MCF 10A (cell line): ENCODE measurements at regions not wholly inside any gene's neighbourhood (a gene's known extent, or its start where the extent isn't known, plus 50 kb on each side); places are given as distances from the start of the nearest gene placed in this dataset.

Experiments used
- BruUV-seq: library from RNA; stranded (reverse); fragments of 400-500 nt; replicated peaks from 2 replicates; lab custom pipeline; 2021; lab: Mats Ljungman, UMichigan
- CTCF ChIA-PET: fragments of 300-600 bp; sonication (Branson Sonifier 250); formaldehyde crosslinking; extraction: SDS; loops from one replicate; lab custom pipeline; 2021; ENCODE audit warnings: antibody characterized with exemption, inconsistent platforms; lab: Yijun Ruan, JAX
- POLR2A ChIA-PET: fragments of 300-600, 350-650 bp; sonication (Branson Sonifier 250); formaldehyde crosslinking; extraction: SDS; loops from one replicate; lab custom pipeline; 2020; ENCODE audit warnings: antibody characterized with exemption, inconsistent platforms; lab: Yijun Ruan, JAX
- DNase-seq: peaks from one replicate; pipeline ENCODE4 v3.0.0-alpha.2; 2018; ENCODE audit not compliant: unreplicated experiment
- H3K27ac Mint-ChIP-seq: one replicate; pipeline ENCODE4 v1.8.0; 2022; ENCODE audit warnings: mild to moderate bottlenecking, low read depth, mixed read lengths; ENCODE audit not compliant: unreplicated experiment
- H3K27me3 Mint-ChIP-seq: one replicate; pipeline ENCODE4 v1.8.0; 2022; ENCODE audit warnings: mixed read lengths; ENCODE audit not compliant: insufficient read depth, unreplicated experiment
- H3K36me3 Mint-ChIP-seq: one replicate; pipeline ENCODE4 v1.8.0; 2022; ENCODE audit warnings: mild to moderate bottlenecking, moderate library complexity, mixed read lengths; ENCODE audit not compliant: insufficient read depth, unreplicated experiment
- H3K4me1 Mint-ChIP-seq: one replicate; pipeline ENCODE4 v1.8.0; 2022; ENCODE audit warnings: mixed read lengths; ENCODE audit not compliant: insufficient read depth, unreplicated experiment
- H3K4me3 Mint-ChIP-seq: one replicate; pipeline ENCODE4 v1.8.0; 2022; ENCODE audit warnings: mild to moderate bottlenecking, moderate library complexity, mixed read lengths; ENCODE audit not compliant: unreplicated experiment
- H3K9me3 Mint-ChIP-seq: one replicate; pipeline ENCODE4 v1.8.0; 2022; ENCODE audit warnings: mixed read lengths; ENCODE audit not compliant: unreplicated experiment
- CTCF ChIP-seq: fragments of 200-600 bp; IDR thresholded peaks from one replicate; pipeline ENCODE4 v1.8.0; 2022; ENCODE audit warnings: antibody characterized with exemption, mild to moderate bottlenecking; ENCODE audit not compliant: unreplicated experiment
- intact Hi-C: fragments of 100-400 bp; cut with micrococcal nuclease; formaldehyde crosslinking; loops from 2 replicates; pipeline ENCODE4 v1.14.1; 2022

- Mint-ChIP-seq H3K4me3 (no peak overlapping the region), H3K27me3 (peaks cover 12% of the 10 kb centered on the region), H3K4me1 (peaks cover 19% of the 10 kb centered on the region), H3K9me3 (no peaks in the 10 kb centered on the region), H3K27ac (no peak overlapping the region), H3K36me3 (no peaks in the 10 kb centered on the region)
- no TSS peak for BruUV-seq
- no peak for TF ChIP-seq CTCF
- ChIA-PET POLR2A (no interaction called here), CTCF (interaction anchor here (1.2 to 1.4 kb wide), 2 partner anchors 13 to 17 kb away, joined by 4 read pairs; no protein-coding TSS in a partner anchor)
- intact Hi-C loops: no loop called here
- no peak for DNase-seq
Observed at GRCh38 chr9:121563425-121563824, 63.8 kb upstream of the GGTA1 start.

GRCh38 chr9:121563881-121564460 lies 64.3 kb upstream of the GGTA1 start:
- DNase-seq: no peak
- TF ChIP-seq CTCF: no peak
- BruUV-seq: no TSS peak
- no peaks in the 10 kb centered on the region for H3K9me3 Mint-ChIP-seq
- no peak overlapping the region for H3K27ac Mint-ChIP-seq
- peaks cover 19% of the 10 kb centered on the region for H3K4me1 Mint-ChIP-seq
- no peak overlapping the region for H3K4me3 Mint-ChIP-seq
- intact Hi-C loops: no loop called here
- peaks cover 12% of the 10 kb centered on the region for H3K27me3 Mint-ChIP-seq
- ChIA-PET CTCF (interaction anchor here (1.2 to 1.5 kb wide), 3 partner anchors 13 to 123 kb away, joined by 3 to 4 read pairs (median 4); no protein-coding TSS in a partner anchor), POLR2A (no interaction called here)
- H3K36me3 Mint-ChIP-seq: no peaks in the 10 kb centered on the region

- POLR2A ChIA-PET: interaction anchor here (0.7 kb wide), 1 partner anchor 11 kb away, joined by 3 read pairs; no protein-coding TSS in a partner anchor
- TF ChIP-seq CTCF: no peak
- peaks cover 12% of the 10 kb centered on the region for H3K27me3 Mint-ChIP-seq
- H3K4me3 Mint-ChIP-seq: no peak overlapping the region
- no peaks in the 10 kb centered on the region for H3K36me3 Mint-ChIP-seq
- CTCF ChIA-PET: interaction anchor here (0.9 to 1.5 kb wide), 3 partner anchors 18 to 123 kb away, joined by 3 to 4 read pairs (median 3); no protein-coding TSS in a partner anchor
- no peak for DNase-seq
- no peaks in the 10 kb centered on the region for H3K9me3 Mint-ChIP-seq
- peaks cover 19% of the 10 kb centered on the region for H3K4me1 Mint-ChIP-seq
- BruUV-seq: no TSS peak
- H3K27ac Mint-ChIP-seq: no peak overlapping the region
- intact Hi-C loops: no loop called here
Observed at GRCh38 chr9:121564504-121565260, 65.0 kb upstream of the GGTA1 start.
